ENCODE measurements at regions not wholly inside any gene's neighbourhood (a gene's known extent, or its start where the extent isn't known, plus 50 kb on each side); places are given as distances from the start of the nearest gene placed in this dataset.

- H3K4me3 ChIP-seq (ENCODE audit: low read depth in 1 of 5, low read length in 5 of 5), result no peak overlapping the region
- H3K4me1 ChIP-seq (ENCODE audit: control insufficient read depth in 5 of 5, insufficient read depth in 5 of 5, low read length in 5 of 5), result no peaks in the 10 kb centered on the region
Measured at GRCh38 chr4:7141151-7141834, 51.0 kb upstream of the SORCS2 start.

GRCh38 chr4:7140692-7141069 is 51.7 kb upstream of the SORCS2 start:
- H3K9ac ChIP-seq (ENCODE audit: low read length in 5 of 5), result no peak overlapping the region
- peaks cover 0 to 5% (median 0%) of the 10 kb centered on the region in 5 donors for H3K27me3 ChIP-seq (ENCODE audit: control insufficient read depth in 5 of 5, insufficient read depth in 4 of 5, low read length in 5 of 5)
- no peak overlapping the region for H3K4me3 ChIP-seq (ENCODE audit: low read depth in 1 of 5, low read length in 5 of 5)
- no peaks in the 10 kb centered on the region for H3K36me3 ChIP-seq (ENCODE audit: control insufficient read depth in 5 of 5, insufficient read depth in 5 of 5, low read length in 5 of 5)
- no peaks in the 10 kb centered on the region for H3K9me3 ChIP-seq (ENCODE audit: control insufficient read depth in 5 of 5, low read length in 5 of 5)
- H3K4me1 ChIP-seq (ENCODE audit: control insufficient read depth in 5 of 5, insufficient read depth in 5 of 5, low read length in 5 of 5), result no peaks in the 10 kb centered on the region
- no peak overlapping the region for H3K27ac ChIP-seq (ENCODE audit: low read depth, low read length)

More at GRCh38 chr4:7141151-7141834, 51.0 kb upstream of the SORCS2 start:
- Histone ChIP-seq H3K9ac (ENCODE audit: low read length in 5 of 5) (no peak overlapping the region), H3K27ac (ENCODE audit: low read depth, low read length) (no peak overlapping the region), H3K36me3 (ENCODE audit: control insufficient read depth in 5 of 5, insufficient read depth in 5 of 5, low read length in 5 of 5) (no peaks in the 10 kb centered on the region), H3K9me3 (ENCODE audit: control insufficient read depth in 5 of 5, low read length in 5 of 5) (no peaks in the 10 kb centered on the region), H3K27me3 (ENCODE audit: control insufficient read depth in 5 of 5, insufficient read depth in 4 of 5, low read length in 5 of 5) (peaks cover 0 to 5% (median 0%) of the 10 kb centered on the region in 5 donors)

GRCh38 chr4:7140062-7140691 is 52.2 kb upstream of the SORCS2 start:
- H3K36me3 ChIP-seq (ENCODE audit: control insufficient read depth in 5 of 5, insufficient read depth in 5 of 5, low read length in 5 of 5), result no peaks in the 10 kb centered on the region
- no peak overlapping the region for H3K27ac ChIP-seq (ENCODE audit: low read depth, low read length)
- no peak overlapping the region for H3K9ac ChIP-seq (ENCODE audit: low read length in 5 of 5)
- H3K4me1 ChIP-seq (ENCODE audit: control insufficient read depth in 5 of 5, insufficient read depth in 5 of 5, low read length in 5 of 5), result peaks cover 0 to 3% (median under 1%) of the 10 kb centered on the region in 5 donors
- H3K27me3 ChIP-seq (ENCODE audit: control insufficient read depth in 5 of 5, insufficient read depth in 4 of 5, low read length in 5 of 5), result peaks cover 0 to 5% (median 0%) of the 10 kb centered on the region in 5 donors
- no peak overlapping the region for H3K4me3 ChIP-seq (ENCODE audit: low read depth in 1 of 5, low read length in 5 of 5)
- H3K9me3 ChIP-seq (ENCODE audit: control insufficient read depth in 5 of 5, low read length in 5 of 5), result no peaks in the 10 kb centered on the region

GRCh38 chr4:7139167-7139982 is 53.0 kb upstream of the SORCS2 start:
- Histone ChIP-seq H3K9me3 (ENCODE audit: control insufficient read depth in 5 of 5, low read length in 5 of 5) (no peaks in the 10 kb centered on the region), H3K27ac (ENCODE audit: low read depth, low read length) (no peak overlapping the region), H3K4me1 (ENCODE audit: control insufficient read depth in 5 of 5, insufficient read depth in 5 of 5, low read length in 5 of 5) (peaks cover 0 to 11% (median 7%) of the 10 kb centered on the region in 5 donors), H3K27me3 (ENCODE audit: control insufficient read depth in 5 of 5, insufficient read depth in 4 of 5, low read length in 5 of 5) (peaks cover 0 to 5% (median 0%) of the 10 kb centered on the region in 5 donors), H3K36me3 (ENCODE audit: control insufficient read depth in 5 of 5, insufficient read depth in 5 of 5, low read length in 5 of 5) (no peaks in the 10 kb centered on the region), H3K9ac (ENCODE audit: low read length in 5 of 5) (no peak overlapping the region), H3K4me3 (ENCODE audit: low read depth in 1 of 5, low read length in 5 of 5) (no peak overlapping the region)

- Histone ChIP-seq H3K9ac (ENCODE audit: low read length in 5 of 5) (no peak overlapping the region), H3K27ac (ENCODE audit: low read depth, low read length) (no peak overlapping the region), H3K27me3 (ENCODE audit: control insufficient read depth in 5 of 5, insufficient read depth in 4 of 5, low read length in 5 of 5) (peaks cover 0 to 5% (median 0%) of the 10 kb centered on the region in 5 donors), H3K4me3 (ENCODE audit: low read depth in 1 of 5, low read length in 5 of 5) (no peak overlapping the region), H3K9me3 (ENCODE audit: control insufficient read depth in 5 of 5, low read length in 5 of 5) (no peaks in the 10 kb centered on the region), H3K4me1 (ENCODE audit: control insufficient read depth in 5 of 5, insufficient read depth in 5 of 5, low read length in 5 of 5) (peaks cover 0 to 11% (median 7%) of the 10 kb centered on the region in 5 donors), H3K36me3 (ENCODE audit: control insufficient read depth in 5 of 5, insufficient read depth in 5 of 5, low read length in 5 of 5) (no peaks in the 10 kb centered on the region)
Measured at GRCh38 chr4:7138223-7139166, 53.8 kb upstream of the SORCS2 start.

- Histone ChIP-seq H3K4me3 (ENCODE audit: low read depth in 1 of 5, low read length in 5 of 5) (no peak overlapping the region), H3K27me3 (ENCODE audit: control insufficient read depth in 5 of 5, insufficient read depth in 4 of 5, low read length in 5 of 5) (peaks cover 0 to 5% (median 0%) of the 10 kb centered on the region in 5 donors), H3K9me3 (ENCODE audit: control insufficient read depth in 5 of 5, low read length in 5 of 5) (peaks cover 0 to 8% (median 7%) of the 10 kb centered on the region in 5 donors)
Measured at GRCh38 chr4:7137326-7138200, 54.8 kb upstream of the SORCS2 start.

GRCh38 chr4:7136351-7136750 is 56.0 kb upstream of the SORCS2 start:
- H3K4me3 ChIP-seq (ENCODE audit: low read depth in 1 of 5, low read length in 5 of 5), result no peak overlapping the region
- H3K27me3 ChIP-seq (ENCODE audit: control insufficient read depth in 5 of 5, insufficient read depth in 4 of 5, low read length in 5 of 5), result peaks cover 0 to 5% (median 0%) of the 10 kb centered on the region in 5 donors
- no peak overlapping the region for H3K9ac ChIP-seq (ENCODE audit: low read length in 5 of 5)
- peaks cover 0 to 11% (median 7%) of the 10 kb centered on the region in 5 donors for H3K4me1 ChIP-seq (ENCODE audit: control insufficient read depth in 5 of 5, insufficient read depth in 5 of 5, low read length in 5 of 5)
- no peaks in the 10 kb centered on the region for H3K36me3 ChIP-seq (ENCODE audit: control insufficient read depth in 5 of 5, insufficient read depth in 5 of 5, low read length in 5 of 5)
- peaks cover 0 to 8% (median 7%) of the 10 kb centered on the region in 5 donors for H3K9me3 ChIP-seq (ENCODE audit: control insufficient read depth in 5 of 5, low read length in 5 of 5)
- no peak overlapping the region for H3K27ac ChIP-seq (ENCODE audit: low read depth, low read length)

More at GRCh38 chr4:7137326-7138200, 54.8 kb upstream of the SORCS2 start:
- Histone ChIP-seq H3K4me1 (ENCODE audit: control insufficient read depth in 5 of 5, insufficient read depth in 5 of 5, low read length in 5 of 5) (peaks cover 0 to 11% (median 7%) of the 10 kb centered on the region in 5 donors), H3K36me3 (ENCODE audit: control insufficient read depth in 5 of 5, insufficient read depth in 5 of 5, low read length in 5 of 5) (no peaks in the 10 kb centered on the region), H3K27ac (ENCODE audit: low read depth, low read length) (no peak overlapping the region), H3K9ac (ENCODE audit: low read length in 5 of 5) (no peak overlapping the region)

- no peaks in the 10 kb centered on the region for H3K36me3 ChIP-seq (ENCODE audit: control insufficient read depth in 5 of 5, insufficient read depth in 5 of 5, low read length in 5 of 5)
- no peak overlapping the region for H3K4me3 ChIP-seq (ENCODE audit: low read depth in 1 of 5, low read length in 5 of 5)
- H3K27me3 ChIP-seq (ENCODE audit: control insufficient read depth in 5 of 5, insufficient read depth in 4 of 5, low read length in 5 of 5), result peaks cover 0 to 5% (median 2%) of the 10 kb centered on the region in 5 donors
- H3K4me1 ChIP-seq (ENCODE audit: control insufficient read depth in 5 of 5, insufficient read depth in 5 of 5, low read length in 5 of 5), result peaks cover 0 to 11% (median 7%) of the 10 kb centered on the region in 5 donors
- no peak overlapping the region for H3K27ac ChIP-seq (ENCODE audit: low read depth, low read length)
- H3K9me3 ChIP-seq (ENCODE audit: control insufficient read depth in 5 of 5, low read length in 5 of 5), result peaks cover 0 to 8% (median 7%) of the 10 kb centered on the region in 5 donors
- no peak overlapping the region for H3K9ac ChIP-seq (ENCODE audit: low read length in 5 of 5)
Measured at GRCh38 chr4:7135389-7135746, 57.0 kb upstream of the SORCS2 start.

Data from subcutaneous abdominal adipose tissue (tissue), 5 donors.